Peyer's patch (tissue), 4 donors: ENCODE measurements at regions not wholly inside any gene's neighbourhood (a gene's known extent, or its start where the extent isn't known, plus 50 kb on each side); places are given as distances from the start of the nearest gene placed in this dataset.

ENCODE experiments used
- CTCF ChIP-seq, 6 experiments: fragments of 450-650 bp in 4 of 6; fragments of 200-600 bp in 2 of 6; sonication (generic) in 1 of 6; IDR thresholded peaks; one replicate each; pipeline ENCODE4 v1.5.1; 2017 to 2019; ENCODE audit warnings: antibody characterized with exemption in 6 of 6, mild to moderate bottlenecking in 3 of 6, moderate library complexity in 1 of 6
- POLR2A ChIP-seq, 2 donors: fragments of 450-650 bp; IDR thresholded peaks; one replicate each; pipeline ENCODE4 v1.5.1; 2017; ENCODE audit warnings: antibody characterized with exemption in 2 of 2, mild to moderate bottlenecking in 2 of 2, moderate library complexity in 2 of 2

GRCh38 chr22:47797342-47797945, 1035.0 kb downstream of the TBC1D22A start:
- TF ChIP-seq CTCF (IDR thresholded peaks at IDR 0.05) (no peak), POLR2A (IDR thresholded peaks at IDR 0.05) (no peak)
